Hepatocyte (in vitro differentiated cells): ENCODE measurements at regions not wholly inside any gene's neighbourhood (a gene's known extent, or its start where the extent isn't known, plus 50 kb on each side); places are given as distances from the start of the nearest gene placed in this dataset.

ENCODE experiments used
- CTCF ChIP-seq: fragments of 200-600 bp; sonication (generic); IDR thresholded peaks from 2 replicates; pipeline ENCODE4 v1.5.1; 2016; ENCODE audit warnings: antibody characterized with exemption, mild to moderate bottlenecking; ENCODE audit not compliant: poor library complexity
- EZH2 ChIP-seq: fragments of 200-600 bp; sonication (generic); IDR thresholded peaks from 2 replicates; pipeline ENCODE4 v1.6.1; 2016; ENCODE audit warnings: antibody characterized with exemption, mild to moderate bottlenecking, borderline replicate concordance
- EZH2phosphoT487 ChIP-seq: fragments of 200-600 bp; sonication (generic); IDR thresholded peaks from one replicate; pipeline ENCODE4 v1.6.1; 2018; ENCODE audit warnings: antibody characterized with exemption, mild to moderate bottlenecking, low read depth, moderate library complexity; ENCODE audit not compliant: unreplicated experiment, severe bottlenecking

GRCh38 chr12:76270657-76271358 lies 77.4 kb downstream of the BBS10 start:
- no peak for TF ChIP-seq EZH2
- no peak for TF ChIP-seq CTCF
- TF ChIP-seq EZH2phosphoT487 = no peak
